ENCODE measurements at regions not wholly inside any gene's neighbourhood (a gene's known extent, or its start where the extent isn't known, plus 50 kb on each side); places are given as distances from the start of the nearest gene placed in this dataset.

DNA sequence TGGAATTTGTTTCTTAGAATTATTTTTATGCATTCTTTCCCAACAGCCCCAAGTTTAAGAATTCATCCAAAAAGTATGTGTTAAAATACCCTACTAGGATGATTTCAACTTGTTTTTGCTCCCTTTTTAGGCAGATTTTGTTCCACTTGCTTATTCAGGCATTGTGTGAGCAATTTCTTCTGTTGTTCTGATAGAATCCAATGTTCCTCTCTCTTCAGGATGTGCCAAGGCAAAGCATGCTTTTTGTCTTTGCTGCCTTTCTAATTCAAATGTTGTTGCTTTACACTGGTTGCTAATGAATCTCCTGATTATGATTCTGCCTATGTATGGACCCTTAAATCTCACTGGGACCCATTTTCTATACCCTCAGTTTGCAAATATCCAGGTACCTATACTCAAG lies 131.2 kb upstream of the ARHGAP42 start:
- H3K27ac ChIP-seq, result no peak overlapping the region
- no peaks in the 10 kb centered on the region for H3K9me3 ChIP-seq
- no peaks in the 10 kb centered on the region for H3K27me3 ChIP-seq
- no peaks in the 10 kb centered on the region for H3K36me3 ChIP-seq (ENCODE audit: low read depth, missing control alignments)
- DNase-seq, result no peak
- intact Hi-C loops (cut with DNase I; ENCODE audit: low total_unique reads), result no loop called here
- H3K4me3 ChIP-seq, result no peak overlapping the region
- TF ChIP-seq, protein P1, sequence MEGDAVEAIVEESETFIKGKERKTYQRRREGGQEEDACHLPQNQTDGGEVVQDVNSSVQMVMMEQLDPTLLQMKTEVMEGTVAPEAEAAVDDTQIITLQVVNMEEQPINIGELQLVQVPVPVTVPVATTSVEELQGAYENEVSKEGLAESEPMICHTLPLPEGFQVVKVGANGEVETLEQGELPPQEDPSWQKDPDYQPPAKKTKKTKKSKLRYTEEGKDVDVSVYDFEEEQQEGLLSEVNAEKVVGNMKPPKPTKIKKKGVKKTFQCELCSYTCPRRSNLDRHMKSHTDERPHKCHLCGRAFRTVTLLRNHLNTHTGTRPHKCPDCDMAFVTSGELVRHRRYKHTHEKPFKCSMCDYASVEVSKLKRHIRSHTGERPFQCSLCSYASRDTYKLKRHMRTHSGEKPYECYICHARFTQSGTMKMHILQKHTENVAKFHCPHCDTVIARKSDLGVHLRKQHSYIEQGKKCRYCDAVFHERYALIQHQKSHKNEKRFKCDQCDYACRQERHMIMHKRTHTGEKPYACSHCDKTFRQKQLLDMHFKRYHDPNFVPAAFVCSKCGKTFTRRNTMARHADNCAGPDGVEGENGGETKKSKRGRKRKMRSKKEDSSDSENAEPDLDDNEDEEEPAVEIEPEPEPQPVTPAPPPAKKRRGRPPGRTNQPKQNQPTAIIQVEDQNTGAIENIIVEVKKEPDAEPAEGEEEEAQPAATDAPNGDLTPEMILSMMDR (IDR thresholded peaks at IDR 0.05), result no peak
- TF ChIP-seq POLR2A (IDR thresholded peaks at IDR 0.05), result no peak
- no peaks in the 10 kb centered on the region for H3K4me1 ChIP-seq

DNA sequence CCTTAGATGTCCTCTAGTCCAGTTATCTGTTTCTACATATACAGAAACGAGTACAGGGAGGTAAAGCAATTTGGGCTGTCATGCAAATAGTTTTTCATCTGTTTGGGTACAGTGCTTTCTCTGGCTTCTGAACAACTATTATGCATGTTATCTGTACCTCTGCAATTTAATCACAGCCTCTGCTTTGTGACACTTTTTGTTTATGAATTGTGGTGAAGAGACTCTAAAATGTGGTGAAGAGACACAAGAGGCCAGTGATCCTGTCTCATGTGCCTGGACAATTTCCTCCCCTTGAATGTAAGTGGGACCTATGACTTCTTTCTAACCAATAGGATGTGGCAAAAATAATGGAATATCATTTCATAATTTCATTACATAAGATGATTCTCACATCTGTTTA lies 130.3 kb upstream of the ARHGAP42 start:
- no peak overlapping the region for H3K4me3 ChIP-seq
- 19 to 30% methylated on average over 1 of the region's 1 CpG for WGBS, 2 donors

DNA sequence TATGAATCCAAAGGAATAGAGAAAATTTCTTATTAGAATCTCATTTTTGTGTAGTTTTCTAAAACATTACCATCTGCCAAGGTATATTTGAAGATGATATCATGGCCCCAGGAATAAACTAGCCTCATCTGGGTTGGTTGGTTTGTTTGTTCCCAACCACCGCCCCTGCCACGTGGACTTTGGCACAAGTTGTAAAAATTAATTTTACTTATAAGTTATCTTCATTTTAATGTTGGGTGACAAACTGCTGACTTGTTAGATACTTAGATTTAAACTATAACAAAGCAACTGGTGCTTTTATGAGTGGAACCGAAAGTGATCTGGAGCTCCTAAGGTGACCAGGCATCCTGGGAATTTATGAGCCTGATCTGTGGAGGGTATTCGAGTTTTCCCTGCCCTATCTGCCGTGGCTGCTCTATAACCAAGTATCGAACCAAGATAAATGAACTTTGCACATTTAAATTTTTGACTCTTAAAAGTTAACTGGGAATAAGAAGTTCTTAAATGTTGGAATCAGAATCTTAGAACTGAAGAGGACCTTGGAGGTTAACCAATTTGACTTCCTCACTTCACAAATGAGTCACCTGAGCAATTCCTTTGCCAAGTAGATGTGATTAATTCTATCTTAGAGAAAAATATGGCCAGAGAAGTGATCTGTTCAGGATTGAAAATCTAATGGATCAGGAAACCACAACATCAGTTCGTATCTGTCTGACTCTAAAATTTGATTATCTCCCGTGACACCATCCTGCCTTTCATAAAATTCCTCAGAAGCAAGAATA lies 129.1 kb upstream of the ARHGAP42 start:
- WGBS, 2 donors, result 69 to 77% methylated on average over 8 of the region's 8 CpGs
- Histone ChIP-seq H3K9me3 (no peaks in the 10 kb centered on the region), H3K27ac (no peak overlapping the region), H3K4me1 (peaks cover 3% of the 10 kb centered on the region), H3K36me3 (ENCODE audit: low read depth, missing control alignments) (no peaks in the 10 kb centered on the region), H3K4me3 (no peak overlapping the region), H3K27me3 (no peaks in the 10 kb centered on the region)
- DNase-seq, result no peak
- TF ChIP-seq POLR2A (IDR thresholded peaks at IDR 0.05), result no peak
- TF ChIP-seq, protein P1 (IDR thresholded peaks at IDR 0.05), result no peak
- intact Hi-C loops (cut with DNase I; ENCODE audit: low total_unique reads), result no loop called here

More for the DNA sequence above, 130.3 kb upstream of the ARHGAP42 start:
- DNase-seq, result no peak
- no peak for TF ChIP-seq POLR2A (IDR thresholded peaks at IDR 0.05)
- TF ChIP-seq, protein P1 (IDR thresholded peaks at IDR 0.05), result no peak
- H3K9me3 ChIP-seq, result no peaks in the 10 kb centered on the region
- intact Hi-C loops (cut with DNase I; ENCODE audit: low total_unique reads), result no loop called here
- H3K27ac ChIP-seq, result no peak overlapping the region
- no peaks in the 10 kb centered on the region for H3K4me1 ChIP-seq
- no peaks in the 10 kb centered on the region for H3K27me3 ChIP-seq
- H3K36me3 ChIP-seq (ENCODE audit: low read depth, missing control alignments), result no peaks in the 10 kb centered on the region

DNA sequence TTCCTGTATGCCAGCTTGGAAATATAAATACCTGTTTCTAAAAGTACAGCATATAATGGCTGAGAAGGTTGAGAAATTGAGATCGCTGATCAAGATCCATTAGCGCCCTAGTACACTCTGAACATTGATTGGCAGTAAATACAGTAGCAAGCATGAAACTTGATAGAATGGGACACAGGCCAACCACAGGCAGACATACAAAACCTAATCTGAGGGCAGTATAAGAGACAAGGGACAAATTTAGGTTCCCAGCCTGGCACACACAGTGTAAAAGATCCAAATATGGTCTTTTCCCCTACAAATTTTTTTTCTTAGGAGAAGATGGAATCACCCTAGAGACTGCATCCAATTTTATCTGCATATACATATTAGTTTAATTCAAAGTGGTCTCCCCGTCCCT lies 126.5 kb upstream of the ARHGAP42 start:
- 90% methylated on average over 3 of the region's 3 CpGs for WGBS, 2 donors
- DNase-seq, result no peak
- H3K27ac ChIP-seq, result no peak overlapping the region
- no peaks in the 10 kb centered on the region for H3K9me3 ChIP-seq
- no peaks in the 10 kb centered on the region for H3K36me3 ChIP-seq (ENCODE audit: low read depth, missing control alignments)
- peaks cover 3% of the 10 kb centered on the region for H3K4me1 ChIP-seq
- TF ChIP-seq, protein P1 (IDR thresholded peaks at IDR 0.05), result no peak
- TF ChIP-seq POLR2A (IDR thresholded peaks at IDR 0.05), result no peak
- intact Hi-C loops (cut with DNase I; ENCODE audit: low total_unique reads), result no loop called here
- H3K27me3 ChIP-seq, result no peaks in the 10 kb centered on the region
- no peak overlapping the region for H3K4me3 ChIP-seq

DNA sequence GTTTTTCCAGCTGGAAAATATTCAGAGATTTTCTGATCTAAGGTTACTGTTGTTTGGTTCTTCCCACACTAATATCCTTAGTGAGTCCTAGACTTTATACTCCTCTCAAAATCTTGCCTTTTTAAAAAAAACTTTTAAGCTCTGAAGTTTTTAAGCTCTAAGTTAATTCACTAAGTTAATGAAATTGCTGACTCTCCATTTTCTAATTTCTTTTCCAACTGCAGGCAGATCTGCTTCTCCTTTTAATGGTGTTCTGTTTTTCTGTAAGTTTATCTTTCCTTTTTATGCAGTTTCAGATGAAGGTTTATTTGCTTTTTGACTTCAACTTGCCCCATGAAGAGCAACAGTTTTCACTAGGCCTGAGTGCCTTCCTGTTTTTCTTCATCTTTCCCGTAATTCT lies 125.8 kb upstream of the ARHGAP42 start:
- no peak overlapping the region for H3K27ac ChIP-seq
- no peaks in the 10 kb centered on the region for H3K9me3 ChIP-seq
- intact Hi-C loops (cut with DNase I; ENCODE audit: low total_unique reads), result no loop called here
- H3K4me1 ChIP-seq, result peaks cover 3% of the 10 kb centered on the region
- DNase-seq, result no peak
- H3K27me3 ChIP-seq, result no peaks in the 10 kb centered on the region
- no peak overlapping the region for H3K4me3 ChIP-seq
- TF ChIP-seq POLR2A (IDR thresholded peaks at IDR 0.05), result no peak
- TF ChIP-seq, protein P1 (IDR thresholded peaks at IDR 0.05), result no peak
- no peaks in the 10 kb centered on the region for H3K36me3 ChIP-seq (ENCODE audit: low read depth, missing control alignments)
- 53 to 57% methylated on average over 1 of the region's 1 CpG for WGBS, 2 donors
